Endodermal cell (in vitro differentiated cells): ENCODE measurements at regions not wholly inside any gene's neighbourhood (a gene's known extent, or its start where the extent isn't known, plus 50 kb on each side); places are given as distances from the start of the nearest gene placed in this dataset.

Experiments used
- DNase-seq: peaks from one replicate; pipeline ENCODE4 v3.0.0-alpha.2; 2017
- H3K27ac ChIP-seq: 2 replicates; pipeline ENCODE4 v1.5.1; 2013; ENCODE audit warnings: mild to moderate bottlenecking, low read depth, low read length, moderate library complexity
- H3K27me3 ChIP-seq: 2 replicates; pipeline ENCODE4 v1.6.1; 2013; ENCODE audit warnings: mild to moderate bottlenecking, low read length, moderate library complexity; ENCODE audit not compliant: insufficient read depth, control insufficient read depth, poor library complexity, severe bottlenecking
- H3K36me3 ChIP-seq: 2 replicates; pipeline ENCODE4 v1.7.0; 2013; ENCODE audit warnings: mild to moderate bottlenecking, low read length, moderate library complexity; ENCODE audit not compliant: control insufficient read depth, insufficient read depth
- H3K4me1 ChIP-seq: one replicate; pipeline ENCODE4 v1.7.0; 2013; ENCODE audit warnings: low read length; ENCODE audit not compliant: control insufficient read depth, insufficient read depth
- H3K4me3 ChIP-seq: 2 replicates; pipeline ENCODE4 v1.5.1; 2013; ENCODE audit warnings: mild to moderate bottlenecking, low read length, moderate library complexity
- H3K9ac ChIP-seq: 2 replicates; pipeline ENCODE4 v1.6.1; 2013; ENCODE audit warnings: mild to moderate bottlenecking, low read length, moderate library complexity; ENCODE audit not compliant: poor library complexity, severe bottlenecking; ENCODE audit errors: extremely low read depth
- H3K9me3 ChIP-seq: 2 replicates; pipeline ENCODE4 v1.6.1; 2013; ENCODE audit warnings: mild to moderate bottlenecking, low read length, moderate library complexity; ENCODE audit not compliant: control insufficient read depth
- H3K27ac Mint-ChIP-seq: 2 replicates; pipeline ENCODE4 v1.8.0; 2020; ENCODE audit warnings: mixed read lengths
- H3K27me3 Mint-ChIP-seq: 2 replicates; pipeline ENCODE4 v1.8.0; 2021; ENCODE audit warnings: mild to moderate bottlenecking, mixed read lengths; ENCODE audit not compliant: insufficient read depth
- H3K36me3 Mint-ChIP-seq: 2 replicates; pipeline ENCODE4 v1.8.0; 2020; ENCODE audit warnings: low read depth, mixed read lengths
- H3K4me1 Mint-ChIP-seq: 2 replicates; pipeline ENCODE4 v1.8.0; 2020; ENCODE audit warnings: mixed read lengths
- H3K4me3 Mint-ChIP-seq: 2 replicates; pipeline ENCODE4 v1.8.0; 2020; ENCODE audit warnings: mild to moderate bottlenecking, moderate library complexity, mixed read lengths
- H3K9me3 Mint-ChIP-seq: 2 replicates; pipeline ENCODE4 v1.8.0; 2020; ENCODE audit warnings: mild to moderate bottlenecking, mixed read lengths
- CTCF ChIP-seq: fragments of 200-600 bp; sonication (generic); conservative IDR thresholded peaks from 2 replicates; pipeline ENCODE4 v1.5.0; 2021; ENCODE audit warnings: antibody characterized with exemption, mild to moderate bottlenecking
- WGBS, 2 experiments: methylation state at CpG; one replicate each; pipeline versions ENCODE4 v1.1.5 to v1.1.7; 2013; ENCODE audit warnings: missing lambda C conversion rate in 2 of 2, mixed read lengths in 1 of 2; ENCODE audit not compliant: insufficient coverage in 1 of 2, insufficient read length in 1 of 2; 5-methylcytosine and 5-hydroxymethylcytosine counted together

GRCh38 chr10:117723343-117723742 lies 180.8 kb downstream of the EMX2 start:
- Mint-ChIP-seq H3K9me3 (peaks cover 7% of the 10 kb centered on the region), H3K27me3 (peaks cover 32% of the 10 kb centered on the region), H3K36me3 (no peaks in the 10 kb centered on the region), H3K4me1 (peaks cover 10% of the 10 kb centered on the region), H3K4me3 (no peak overlapping the region), H3K27ac (no peak overlapping the region)
- DNase-seq: no peak
- Histone ChIP-seq H3K4me1 (no peaks in the 10 kb centered on the region), H3K9ac (no peak overlapping the region), H3K36me3 (no peaks in the 10 kb centered on the region), H3K9me3 (no peaks in the 10 kb centered on the region), H3K27ac (no peak overlapping the region), H3K27me3 (peaks cover 16% of the 10 kb centered on the region), H3K4me3 (no peak overlapping the region)
- WGBS, 2 experiments: 80 to 81% methylated on average over 3 to 4 of the region's 4 CpGs
- peak; percentile 27 for TF ChIP-seq CTCF

GRCh38 chr10:117725993-117726392 lies 183.4 kb downstream of the EMX2 start:
- Histone ChIP-seq H3K4me3 (no peak overlapping the region), H3K9me3 (no peaks in the 10 kb centered on the region), H3K9ac (no peak overlapping the region), H3K36me3 (no peaks in the 10 kb centered on the region), H3K27me3 (peaks cover 17% of the 10 kb centered on the region), H3K4me1 (no peaks in the 10 kb centered on the region), H3K27ac (no peak overlapping the region)
- peaks cover 1% of the 10 kb centered on the region for H3K4me1 Mint-ChIP-seq
- H3K4me3 Mint-ChIP-seq: no peak overlapping the region
- H3K27ac Mint-ChIP-seq: no peak overlapping the region
- no peak for DNase-seq
- 81 to 83% methylated on average over 3 of the region's 3 CpGs for WGBS, 2 experiments
- TF ChIP-seq CTCF: no peak
- no peaks in the 10 kb centered on the region for H3K36me3 Mint-ChIP-seq
- peaks cover 49% of the 10 kb centered on the region for H3K27me3 Mint-ChIP-seq
- H3K9me3 Mint-ChIP-seq: peaks cover 7% of the 10 kb centered on the region

GRCh38 chr10:117726596-117727295 lies 184.2 kb downstream of the EMX2 start:
- Histone ChIP-seq H3K4me1 (no peaks in the 10 kb centered on the region), H3K27me3 (peaks cover 18% of the 10 kb centered on the region), H3K4me3 (no peak overlapping the region), H3K9me3 (no peaks in the 10 kb centered on the region), H3K27ac (no peak overlapping the region), H3K9ac (no peak overlapping the region), H3K36me3 (no peaks in the 10 kb centered on the region)
- 84 to 100% methylated on average over 1 to 2 of the region's 2 CpGs for WGBS, 2 experiments
- H3K27ac Mint-ChIP-seq: no peak overlapping the region
- no peak for DNase-seq
- peaks cover 7% of the 10 kb centered on the region for H3K9me3 Mint-ChIP-seq
- H3K36me3 Mint-ChIP-seq: no peaks in the 10 kb centered on the region
- H3K27me3 Mint-ChIP-seq: peaks cover 47% of the 10 kb centered on the region
- no peak for TF ChIP-seq CTCF
- peaks cover 3% of the 10 kb centered on the region for H3K4me1 Mint-ChIP-seq
- no peak overlapping the region for H3K4me3 Mint-ChIP-seq
